CD4-positive, alpha-beta T cell (primary cell): ENCODE measurements at regions not wholly inside any gene's neighbourhood (a gene's known extent, or its start where the extent isn't known, plus 50 kb on each side); places are given as distances from the start of the nearest gene placed in this dataset.
"Not testable (repeated sequence)": the region's sequence is repeated elsewhere in the genome, so short reads cannot be mapped to it uniquely, and the experiment has no call there.

ENCODE experiments used
- ATAC-seq: fragments of 200-7000 bp; cut with Tn5 transposase; one replicate; pipeline ENCODE4 v1.10.0; 2022; ENCODE audit warnings: mild to moderate bottlenecking; ENCODE audit not compliant: poor library complexity
- CTCF ChIA-PET: fragments of 350-600 bp; sonication (Branson Sonifier 250); formaldehyde crosslinking; loops from one replicate; lab custom pipeline; 2021; ENCODE audit warnings: antibody characterized with exemption, inconsistent platforms; lab: Charles Lee
- POLR2A ChIA-PET: fragments of 350-600 bp; sonication (Branson Sonifier 250); formaldehyde crosslinking; loops from one replicate; lab custom pipeline; 2021; ENCODE audit warnings: antibody characterized with exemption, inconsistent platforms; lab: Charles Lee
- DNase-seq, 14 experiments: peaks; one replicate each; pipeline ENCODE4 v3.0.0-alpha.2; 2013 to 2020; ENCODE audit warnings: mixed read lengths in 2 of 14
- H3K27ac ChIP-seq, 2 donors: one replicate each; pipeline versions ENCODE4 v1.5.1 to v1.7.0; 2013; ENCODE audit warnings: low read length in 2 of 2, low read depth in 1 of 2, mild to moderate bottlenecking in 1 of 2
- H3K27me3 ChIP-seq, 2 experiments: 1 replicate in 1 of 2; 2 replicates in 1 of 2; pipeline versions ENCODE4 v1.6.1 to v1.7.0; 2013; ENCODE audit warnings: low read length in 2 of 2, control low read depth in 1 of 2, mild to moderate bottlenecking in 1 of 2, moderate library complexity in 1 of 2; ENCODE audit not compliant: insufficient read depth in 2 of 2, control insufficient read depth in 1 of 2
- H3K36me3 ChIP-seq: one replicate; pipeline ENCODE4 v1.6.1; 2013; ENCODE audit warnings: low read length, control low read depth; ENCODE audit not compliant: insufficient read depth
- H3K4me1 ChIP-seq: one replicate; pipeline ENCODE4 v1.6.1; 2013; ENCODE audit warnings: low read length, control low read depth; ENCODE audit not compliant: insufficient read depth
- H3K4me3 ChIP-seq: one replicate; pipeline ENCODE4 v1.5.1; 2013; ENCODE audit warnings: mild to moderate bottlenecking, low read length, moderate library complexity
- H3K9me3 ChIP-seq, 2 experiments: 1 replicate in 1 of 2; 2 replicates in 1 of 2; pipeline versions ENCODE4 v1.6.1 to v1.7.0; 2013; ENCODE audit warnings: low read length in 2 of 2, mild to moderate bottlenecking in 2 of 2, control low read depth in 1 of 2, moderate library complexity in 1 of 2; ENCODE audit not compliant: control insufficient read depth in 1 of 2, insufficient read depth in 1 of 2
- H3K27ac Mint-ChIP-seq: one replicate; pipeline ENCODE4 v1.8.0; 2020; ENCODE audit warnings: mixed read lengths
- H3K27me3 Mint-ChIP-seq: one replicate; pipeline ENCODE4 v1.8.0; 2021; ENCODE audit warnings: mixed read lengths
- H3K36me3 Mint-ChIP-seq: one replicate; pipeline ENCODE4 v1.8.0; 2021; ENCODE audit warnings: low read depth, mixed read lengths
- H3K4me1 Mint-ChIP-seq: one replicate; pipeline ENCODE4 v1.8.0; 2021; ENCODE audit warnings: low read depth, mixed read lengths
- H3K4me3 Mint-ChIP-seq: one replicate; pipeline ENCODE4 v1.8.0; 2020; ENCODE audit warnings: mild to moderate bottlenecking, mixed read lengths
- H3K9me3 Mint-ChIP-seq: one replicate; pipeline ENCODE4 v1.8.0; 2020; ENCODE audit warnings: mixed read lengths
- intact Hi-C, 2 experiments: fragments of 100-400 bp; cut with DNase I in 1 of 2; cut with micrococcal nuclease in 1 of 2; formaldehyde crosslinking; loops; one replicate each; pipeline versions ENCODE4 v1.15.1 to v1.9.0; 2023 to 2025; cut with DNase I, micrococcal nuclease
- TF ChIP-seq, protein P1 (sequence below): fragments of 200-600 bp; IDR thresholded peaks from one replicate; pipeline ENCODE4 v1.8.0; 2022; ENCODE audit warnings: antibody characterized with exemption, mild to moderate bottlenecking

- no peaks in the 10 kb centered on the region for H3K36me3 ChIP-seq
- Mint-ChIP-seq H3K4me3 (no peak overlapping the region), H3K27me3 (peaks cover 21% of the 10 kb centered on the region), H3K4me1 (no peaks in the 10 kb centered on the region), H3K27ac (no peak overlapping the region), H3K36me3 (no peaks in the 10 kb centered on the region), H3K9me3 (peaks cover 5% of the 10 kb centered on the region)
- H3K27me3 ChIP-seq: no peaks in the 10 kb centered on the region
- intact Hi-C loops: no loop called here
- no peak for ATAC-seq
- H3K27ac ChIP-seq: no peak overlapping the region
- no peak for DNase-seq
- H3K4me3 ChIP-seq: no peak overlapping the region
- H3K9me3 ChIP-seq: peaks cover 0 to 4% of the 10 kb centered on the region in 2 experiments
- ChIA-PET CTCF (no interaction called here), POLR2A (no interaction called here)
- H3K4me1 ChIP-seq: no peaks in the 10 kb centered on the region
- TF ChIP-seq, protein P1, sequence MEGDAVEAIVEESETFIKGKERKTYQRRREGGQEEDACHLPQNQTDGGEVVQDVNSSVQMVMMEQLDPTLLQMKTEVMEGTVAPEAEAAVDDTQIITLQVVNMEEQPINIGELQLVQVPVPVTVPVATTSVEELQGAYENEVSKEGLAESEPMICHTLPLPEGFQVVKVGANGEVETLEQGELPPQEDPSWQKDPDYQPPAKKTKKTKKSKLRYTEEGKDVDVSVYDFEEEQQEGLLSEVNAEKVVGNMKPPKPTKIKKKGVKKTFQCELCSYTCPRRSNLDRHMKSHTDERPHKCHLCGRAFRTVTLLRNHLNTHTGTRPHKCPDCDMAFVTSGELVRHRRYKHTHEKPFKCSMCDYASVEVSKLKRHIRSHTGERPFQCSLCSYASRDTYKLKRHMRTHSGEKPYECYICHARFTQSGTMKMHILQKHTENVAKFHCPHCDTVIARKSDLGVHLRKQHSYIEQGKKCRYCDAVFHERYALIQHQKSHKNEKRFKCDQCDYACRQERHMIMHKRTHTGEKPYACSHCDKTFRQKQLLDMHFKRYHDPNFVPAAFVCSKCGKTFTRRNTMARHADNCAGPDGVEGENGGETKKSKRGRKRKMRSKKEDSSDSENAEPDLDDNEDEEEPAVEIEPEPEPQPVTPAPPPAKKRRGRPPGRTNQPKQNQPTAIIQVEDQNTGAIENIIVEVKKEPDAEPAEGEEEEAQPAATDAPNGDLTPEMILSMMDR: no peak
These were observed 72.9 kb downstream of the ZNF783 start for GRCh38 chr7:149334930-149335329.

DNA sequence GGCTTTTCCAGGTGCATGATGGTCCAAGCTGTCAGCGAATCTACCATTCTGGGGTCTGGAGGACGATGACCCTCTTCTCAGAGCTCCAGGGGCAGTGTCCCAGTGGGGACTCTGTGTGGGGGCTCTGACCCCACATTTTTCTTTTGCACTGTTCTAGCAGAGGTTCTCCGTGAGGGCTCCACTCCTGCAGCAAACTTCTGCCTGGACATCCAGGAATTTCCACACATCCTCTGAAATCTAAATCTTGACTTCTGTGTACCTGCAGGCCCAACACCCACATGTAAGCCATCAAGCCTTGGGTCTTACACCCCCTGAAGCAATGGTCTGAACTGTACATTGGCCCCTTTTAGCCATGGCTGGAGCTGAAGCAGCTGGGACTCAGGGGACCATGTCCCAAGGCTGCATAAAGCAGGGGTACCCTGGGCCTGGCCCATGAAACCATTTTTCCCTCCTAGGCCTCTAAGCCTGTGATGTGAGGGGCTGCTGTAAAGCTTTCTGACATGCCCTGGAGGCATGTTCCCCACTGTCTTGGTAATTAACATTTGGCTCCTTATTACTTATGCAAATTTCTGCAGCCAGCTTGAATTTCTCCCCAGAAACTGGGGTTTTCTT is 86.9 kb downstream of the ZNF783 start:
- POLR2A ChIA-PET: no interaction called here

GRCh38 chr7:149353739-149354504 is 91.9 kb downstream of the ZNF783 start:
- no peaks in the 10 kb centered on the region for H3K4me1 ChIP-seq
- ChIA-PET CTCF (no interaction called here), POLR2A (no interaction called here)
- H3K36me3 ChIP-seq: no peaks in the 10 kb centered on the region
- H3K36me3 Mint-ChIP-seq: no peaks in the 10 kb centered on the region
- ATAC-seq: no peak
- DNase-seq: no peak
- H3K4me3 Mint-ChIP-seq: no peak overlapping the region
- peaks cover 5% of the 10 kb centered on the region for H3K27me3 Mint-ChIP-seq
- H3K9me3 Mint-ChIP-seq: no peaks in the 10 kb centered on the region
- H3K9me3 ChIP-seq: peaks cover 0 to 13% of the 10 kb centered on the region in 2 experiments
- no peak overlapping the region for H3K4me3 ChIP-seq
- H3K27ac ChIP-seq: no peak overlapping the region
- no peaks in the 10 kb centered on the region for H3K4me1 Mint-ChIP-seq
- intact Hi-C loops: no loop called here
- H3K27me3 ChIP-seq: no peaks in the 10 kb centered on the region
- H3K27ac Mint-ChIP-seq: no peak overlapping the region
- TF ChIP-seq, protein P1: no peak

More for the DNA sequence above, 86.9 kb downstream of the ZNF783 start:
- DNase-seq (no peak), ATAC-seq (no peak)
- H3K4me3 Mint-ChIP-seq: no peak overlapping the region
- no peak overlapping the region for H3K27ac Mint-ChIP-seq
- no peaks in the 10 kb centered on the region for H3K4me1 Mint-ChIP-seq
- peaks cover 7% of the 10 kb centered on the region for H3K36me3 Mint-ChIP-seq
- peaks cover 10% of the 10 kb centered on the region for H3K27me3 Mint-ChIP-seq
- Histone ChIP-seq H3K36me3 (no peaks in the 10 kb centered on the region), H3K4me3 (no peak overlapping the region), H3K27me3 (peaks cover 0 to 4% of the 10 kb centered on the region in 2 experiments), H3K4me1 (no peaks in the 10 kb centered on the region), H3K27ac (no peak overlapping the region), H3K9me3 (peaks cover 18 to 23% of the 10 kb centered on the region in 2 experiments)
- TF ChIP-seq, protein P1: no peak
- intact Hi-C loops: no loop called here
- CTCF ChIA-PET: no interaction called here
- H3K9me3 Mint-ChIP-seq: peaks cover 6% of the 10 kb centered on the region

GRCh38 chr7:149355035-149355389 is 93.0 kb downstream of the ZNF783 start:
- H3K9me3 Mint-ChIP-seq, ATAC-seq, H3K36me3 ChIP-seq, H3K4me3 ChIP-seq, H3K27me3 ChIP-seq, DNase-seq, POLR2A ChIA-PET, H3K27ac ChIP-seq, intact Hi-C loops, H3K27ac Mint-ChIP-seq, CTCF ChIA-PET, H3K4me3 Mint-ChIP-seq, H3K27me3 Mint-ChIP-seq, H3K4me1 ChIP-seq, H3K4me1 Mint-ChIP-seq, H3K36me3 Mint-ChIP-seq: not testable (repeated sequence)
- peaks cover 0 to 17% of the 10 kb centered on the region in 2 experiments for H3K9me3 ChIP-seq
